Upper lobe of left lung (tissue), 4 donors: ENCODE measurements at regions not wholly inside any gene's neighbourhood (a gene's known extent, or its start where the extent isn't known, plus 50 kb on each side); places are given as distances from the start of the nearest gene placed in this dataset.

Experiments used
- POLR2AphosphoS5 ChIP-seq, 2 donors: sonication (generic); formaldehyde crosslinking; IDR thresholded peaks; one replicate each; pipeline ENCODE4 v1.5.1; 2017; ENCODE audit warnings: antibody characterized with exemption in 2 of 2
- TF ChIP-seq, protein P1 (sequence below), 6 experiments: fragments of 450-650 bp in 4 of 6; fragments of 200-600 bp in 2 of 6; sonication (generic) in 2 of 6; IDR thresholded peaks; one replicate each; pipeline ENCODE4 v1.5.1; 2016 to 2019; ENCODE audit warnings: antibody characterized with exemption in 6 of 6

GRCh38 chr2:66275984-66276383 is 158.9 kb upstream of the MEIS1 start:
- TF ChIP-seq POLR2AphosphoS5 (IDR thresholded peaks at IDR 0.05): no peak
- TF ChIP-seq, protein P1, sequence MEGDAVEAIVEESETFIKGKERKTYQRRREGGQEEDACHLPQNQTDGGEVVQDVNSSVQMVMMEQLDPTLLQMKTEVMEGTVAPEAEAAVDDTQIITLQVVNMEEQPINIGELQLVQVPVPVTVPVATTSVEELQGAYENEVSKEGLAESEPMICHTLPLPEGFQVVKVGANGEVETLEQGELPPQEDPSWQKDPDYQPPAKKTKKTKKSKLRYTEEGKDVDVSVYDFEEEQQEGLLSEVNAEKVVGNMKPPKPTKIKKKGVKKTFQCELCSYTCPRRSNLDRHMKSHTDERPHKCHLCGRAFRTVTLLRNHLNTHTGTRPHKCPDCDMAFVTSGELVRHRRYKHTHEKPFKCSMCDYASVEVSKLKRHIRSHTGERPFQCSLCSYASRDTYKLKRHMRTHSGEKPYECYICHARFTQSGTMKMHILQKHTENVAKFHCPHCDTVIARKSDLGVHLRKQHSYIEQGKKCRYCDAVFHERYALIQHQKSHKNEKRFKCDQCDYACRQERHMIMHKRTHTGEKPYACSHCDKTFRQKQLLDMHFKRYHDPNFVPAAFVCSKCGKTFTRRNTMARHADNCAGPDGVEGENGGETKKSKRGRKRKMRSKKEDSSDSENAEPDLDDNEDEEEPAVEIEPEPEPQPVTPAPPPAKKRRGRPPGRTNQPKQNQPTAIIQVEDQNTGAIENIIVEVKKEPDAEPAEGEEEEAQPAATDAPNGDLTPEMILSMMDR (IDR thresholded peaks at IDR 0.05): no peak
